SIG-M5 treated with dmso at 0.1 percent for 504 hours (cell line): ENCODE measurements at regions not wholly inside any gene's neighbourhood (a gene's known extent, or its start where the extent isn't known, plus 50 kb on each side); places are given as distances from the start of the nearest gene placed in this dataset.

Source experiments
- DNase-seq: peaks from one replicate; lab custom pipeline; 2025; ENCODE audit not compliant: unreplicated experiment; lab: John Stamatoyannopoulos, UW

DNA sequence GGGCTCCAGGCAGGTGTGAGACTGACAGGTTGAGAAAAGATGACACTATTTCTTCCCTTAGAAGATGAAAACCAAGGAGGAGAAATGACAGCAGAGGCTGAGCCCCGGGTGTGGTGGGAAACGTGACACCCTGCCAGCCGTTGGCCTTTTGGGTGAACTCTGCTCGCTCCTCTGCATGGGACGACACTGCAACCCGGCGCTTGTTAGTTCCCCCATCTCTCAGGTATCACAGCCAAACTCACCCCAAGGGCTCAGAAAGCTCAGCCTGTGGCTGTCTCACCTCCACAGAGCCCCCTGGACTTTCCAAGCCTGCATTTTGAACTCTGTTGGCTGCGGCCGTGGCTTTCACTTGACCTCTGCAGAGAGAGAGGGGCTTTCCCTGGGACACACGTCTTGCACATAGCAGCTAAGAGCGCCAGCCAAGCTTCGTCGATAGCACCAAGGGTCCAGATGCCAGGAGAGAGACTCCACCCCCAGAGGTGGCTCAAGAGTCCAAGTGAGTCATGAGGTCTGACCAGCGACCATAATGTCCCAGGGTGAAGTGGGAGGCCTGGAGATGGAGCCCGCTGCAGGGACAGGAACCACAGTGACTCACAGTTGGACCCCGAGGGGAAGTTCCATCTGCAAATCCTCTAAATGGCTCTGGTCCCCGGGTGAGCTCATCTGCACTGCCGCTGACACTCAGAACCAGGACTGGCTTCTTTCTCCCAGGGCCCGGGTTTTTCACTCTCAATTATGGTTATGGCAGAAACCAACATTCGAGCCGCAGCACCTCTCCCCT is 301.9 kb downstream of the SOX9 start:
- DNase-seq, result no peak

DNA sequence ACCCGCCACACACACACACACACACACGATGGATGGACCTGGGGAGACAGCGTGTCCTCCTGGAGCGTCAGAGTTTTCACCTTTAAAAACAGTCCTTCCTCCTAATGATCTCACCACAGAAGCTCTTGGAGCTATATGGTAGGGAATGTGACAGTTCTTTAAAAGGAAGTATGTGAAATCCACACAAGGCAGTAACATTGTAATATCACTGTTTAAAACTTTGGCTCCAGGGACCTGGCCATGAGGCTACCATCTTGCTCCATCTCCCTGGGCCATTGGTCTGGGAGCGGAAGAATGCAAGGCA is 302.4 kb downstream of the SOX9 start:
- no peak for DNase-seq

DNA sequence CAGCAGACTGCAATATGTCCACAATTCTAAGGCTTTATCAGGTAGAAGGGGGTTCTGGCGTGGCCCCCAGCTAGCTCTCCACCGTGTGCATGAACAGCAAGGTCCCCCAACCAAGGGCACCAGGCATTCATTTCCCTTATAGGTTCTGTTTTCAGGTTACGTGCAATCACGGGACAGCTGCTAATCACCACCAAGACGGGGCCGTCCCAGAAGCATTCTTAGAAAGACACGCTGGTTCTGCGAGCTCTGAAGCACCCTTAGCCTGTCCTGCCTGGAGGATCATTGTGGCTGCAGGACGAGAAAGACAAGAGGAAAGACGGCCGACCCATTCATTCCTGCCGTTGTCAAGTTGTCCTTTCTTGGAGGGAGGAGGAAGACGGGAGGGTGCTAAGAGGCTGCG is 302.9 kb downstream of the SOX9 start:
- DNase-seq, result no peak

DNA sequence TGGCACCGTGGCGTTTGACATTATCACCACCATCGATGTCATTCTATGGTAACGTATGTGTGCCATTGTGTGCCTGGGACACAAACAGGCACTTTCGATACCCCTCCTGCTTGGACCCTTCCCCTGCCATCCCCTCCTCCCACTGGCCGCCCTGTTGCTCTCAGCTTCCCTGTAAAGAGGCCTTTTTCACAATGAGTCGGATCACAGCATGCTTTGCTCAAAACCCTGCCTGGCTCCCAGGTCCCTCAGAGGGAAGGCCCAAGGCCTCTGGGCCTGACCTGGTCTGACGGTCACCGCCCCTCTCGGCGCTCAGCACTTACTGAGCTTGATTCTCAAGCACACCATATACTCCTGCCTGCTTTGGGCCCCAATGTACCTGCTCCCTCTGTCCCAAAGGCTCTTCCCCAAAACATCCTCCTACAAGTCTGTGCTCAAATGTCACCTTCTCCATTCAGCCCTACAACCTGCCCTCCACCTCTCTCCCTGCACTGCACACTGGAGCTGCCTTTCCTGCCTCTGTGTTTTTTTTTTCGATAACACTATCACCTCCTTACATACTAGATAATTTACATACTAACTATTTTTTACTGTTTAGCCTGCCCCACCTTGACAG is 303.8 kb downstream of the SOX9 start:
- no peak for DNase-seq

DNA sequence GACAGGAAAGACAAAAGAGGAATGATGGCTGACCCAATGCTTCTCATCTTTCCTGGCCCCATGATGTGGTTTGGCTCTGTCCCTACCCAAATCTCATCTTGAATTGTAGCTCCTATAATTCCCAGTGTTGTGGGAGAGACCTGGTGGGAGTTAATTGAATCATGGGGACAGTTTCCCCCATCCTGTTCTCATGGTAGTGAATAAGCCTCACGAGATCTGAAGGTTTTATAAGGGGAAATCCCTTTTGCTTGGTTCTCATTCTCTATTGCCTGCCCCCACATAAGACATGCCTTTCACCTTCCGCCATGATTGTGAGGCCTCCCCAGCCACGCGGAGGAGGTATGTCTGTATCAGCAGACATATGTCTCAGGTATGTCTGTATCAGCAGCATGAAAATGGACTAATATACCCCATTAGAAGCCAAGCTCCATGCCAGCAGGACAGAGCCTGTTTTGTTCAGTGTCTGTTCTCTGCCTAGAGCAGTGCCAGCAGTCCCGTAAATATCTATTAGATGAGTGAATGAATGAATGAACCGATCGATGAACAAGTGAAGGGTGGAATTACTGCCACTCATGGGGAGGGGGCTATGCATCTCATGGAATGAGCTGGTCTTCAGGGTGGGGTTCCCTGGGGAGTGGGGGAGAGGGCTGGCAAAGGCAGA is 304.4 kb downstream of the SOX9 start:
- DNase-seq, result no peak

DNA sequence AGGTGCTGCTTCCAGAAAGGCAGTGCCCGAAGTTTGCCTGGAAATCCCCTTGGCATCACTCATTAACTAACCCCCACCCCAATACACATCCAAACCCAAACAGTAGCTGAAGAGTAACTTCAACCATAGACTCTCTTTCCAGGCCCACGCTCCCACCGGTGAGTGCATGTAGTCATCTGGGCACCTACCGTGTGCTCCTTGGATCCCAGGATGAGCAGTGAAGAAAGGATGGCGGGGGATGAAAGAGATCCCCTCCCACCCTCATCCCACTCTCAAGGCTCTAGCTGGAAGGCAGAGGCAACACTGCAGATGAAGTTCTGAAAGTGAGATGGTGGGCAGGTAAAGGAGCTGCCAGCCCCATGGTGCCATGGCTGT is 305.0 kb downstream of the SOX9 start:
- DNase-seq, result no peak

DNA sequence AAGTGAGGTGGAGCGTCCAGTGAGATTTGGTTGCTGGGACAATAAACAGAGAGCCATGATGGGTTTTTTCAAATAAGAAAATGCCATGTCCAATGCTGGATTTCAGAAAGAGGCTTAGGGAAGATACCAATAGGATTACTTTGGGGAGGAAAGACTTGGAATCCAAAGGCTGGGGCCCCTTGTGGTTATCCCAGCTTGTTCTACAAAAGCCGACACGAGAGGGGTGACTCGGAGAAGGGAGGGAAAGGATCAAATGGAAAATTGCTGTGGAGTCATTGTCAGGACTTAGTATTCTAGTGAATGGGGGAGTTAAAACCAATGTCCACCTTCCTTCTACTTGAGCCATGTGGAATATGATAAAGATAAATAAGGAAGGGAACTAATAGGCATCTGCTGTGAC is 305.5 kb downstream of the SOX9 start:
- no peak for DNase-seq

DNA sequence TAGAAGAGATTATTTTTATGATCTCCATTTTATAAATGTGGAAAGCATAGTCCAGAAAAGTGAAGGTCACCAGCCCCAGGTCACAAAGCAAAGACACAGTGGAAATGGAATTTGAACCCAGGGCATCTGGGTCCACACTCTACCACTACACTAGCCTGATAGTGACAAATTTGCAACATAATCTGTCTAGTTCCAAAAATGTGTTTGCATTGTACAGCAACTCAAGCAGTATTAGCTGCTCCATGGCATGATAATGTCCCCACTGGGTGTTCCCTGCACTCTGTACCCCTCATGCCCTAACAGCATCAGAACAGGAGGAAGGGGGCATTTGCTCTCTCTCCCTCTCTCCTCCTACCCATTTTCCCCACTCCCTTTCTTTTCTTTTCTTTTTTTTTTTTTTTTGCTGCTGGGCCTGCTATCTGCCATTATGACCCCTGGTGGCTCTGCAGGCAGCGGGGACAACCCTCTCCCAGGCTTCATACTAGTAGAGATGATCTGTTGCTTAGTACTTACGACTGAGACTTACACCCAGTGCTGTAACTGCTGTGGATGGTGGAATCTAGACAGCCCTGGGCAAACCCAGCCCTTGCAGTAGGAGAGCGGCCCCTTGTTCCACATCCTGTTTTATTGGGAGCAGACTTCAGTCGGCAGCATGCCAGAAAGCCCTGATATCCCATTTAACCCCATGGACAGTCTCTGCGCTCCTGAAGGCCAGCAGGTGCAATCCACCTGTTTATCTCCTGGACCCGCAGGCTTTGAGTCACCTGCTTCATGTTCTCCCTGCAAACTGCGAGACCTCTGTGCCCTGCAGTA is 306.3 kb downstream of the SOX9 start:
- DNase-seq, result no peak

DNA sequence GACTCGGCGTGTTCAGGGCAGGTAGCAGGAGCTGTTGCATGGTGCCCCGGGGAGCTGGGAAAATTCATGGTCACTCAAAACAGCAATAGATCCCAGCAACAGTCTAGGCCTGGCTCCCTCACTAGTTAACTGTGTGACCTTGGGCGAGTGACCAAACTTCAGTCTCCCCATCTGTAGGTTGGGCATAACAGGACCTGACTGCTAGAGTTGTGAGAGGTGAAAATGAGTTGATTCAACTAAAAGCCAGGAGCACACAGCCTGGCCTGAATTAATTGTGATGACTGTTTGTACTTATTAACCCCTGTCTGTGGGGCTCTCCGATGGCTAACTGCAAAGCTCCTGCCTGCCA is 306.9 kb downstream of the SOX9 start:
- no peak for DNase-seq

DNA sequence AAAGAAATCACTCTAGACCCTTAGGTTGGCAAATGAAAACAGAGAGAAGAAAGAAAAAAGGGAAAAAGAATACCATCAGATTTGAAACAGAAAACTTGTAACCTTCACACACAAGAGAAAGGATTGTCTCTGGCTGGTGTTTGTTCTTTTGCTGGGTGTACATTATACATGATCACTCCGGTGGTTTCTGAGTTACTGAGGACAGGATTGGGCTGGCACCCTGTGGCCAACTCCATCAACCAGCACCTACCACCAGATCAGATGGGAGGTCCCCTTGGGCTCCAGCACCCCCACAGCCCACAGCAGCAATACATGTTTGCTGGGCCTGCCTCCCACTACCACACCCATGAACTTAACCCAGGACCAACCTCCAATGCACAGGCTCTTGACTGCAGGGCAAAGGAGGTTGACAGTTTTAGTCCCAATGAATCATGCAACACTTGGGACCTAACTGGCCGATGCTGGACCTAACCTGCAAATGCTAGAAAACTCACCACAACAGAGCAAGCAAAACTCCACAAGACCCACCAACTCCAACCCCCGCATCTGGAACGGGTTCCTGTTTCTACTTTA is 308.3 kb downstream of the SOX9 start:
- no peak for DNase-seq

DNA sequence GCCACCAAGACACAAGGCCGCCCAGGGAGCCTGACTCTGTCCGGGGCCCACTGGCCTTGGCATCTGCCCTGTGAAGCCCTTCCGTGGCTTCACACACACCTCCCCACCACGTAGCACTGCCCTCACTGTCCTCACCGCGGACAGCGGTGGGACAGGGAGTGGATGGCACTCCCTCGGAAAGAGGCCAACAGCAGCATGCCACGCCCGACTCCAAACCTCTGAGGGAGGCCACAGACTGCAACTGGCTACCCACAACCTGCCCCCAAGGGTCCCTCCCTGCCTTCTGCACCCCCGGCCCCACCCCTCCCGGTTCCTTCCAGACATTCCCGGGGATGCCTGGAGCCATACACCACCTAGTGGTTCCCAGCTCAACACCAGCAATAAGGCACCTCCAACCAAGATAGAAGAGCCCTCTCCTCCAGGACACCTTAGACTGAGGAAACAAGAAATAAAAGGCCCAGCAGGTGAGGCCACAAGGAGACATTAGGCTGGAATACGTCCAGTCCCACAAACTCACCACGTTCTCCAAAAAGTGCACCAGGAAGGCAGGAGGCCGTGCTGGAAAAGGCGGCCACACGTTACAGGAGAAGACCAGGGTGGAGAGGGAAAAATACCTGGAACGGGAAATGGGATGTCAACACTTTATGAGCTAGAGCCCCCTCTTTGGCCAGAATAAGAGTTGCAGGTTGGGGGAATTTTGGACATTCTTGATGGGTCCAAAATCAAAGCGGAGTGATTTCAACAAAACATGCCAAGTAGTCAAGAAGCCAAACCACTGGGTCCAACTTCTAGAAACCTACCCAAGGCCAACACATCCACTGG is 310.0 kb downstream of the SOX9 start:
- DNase-seq, result no peak

DNA sequence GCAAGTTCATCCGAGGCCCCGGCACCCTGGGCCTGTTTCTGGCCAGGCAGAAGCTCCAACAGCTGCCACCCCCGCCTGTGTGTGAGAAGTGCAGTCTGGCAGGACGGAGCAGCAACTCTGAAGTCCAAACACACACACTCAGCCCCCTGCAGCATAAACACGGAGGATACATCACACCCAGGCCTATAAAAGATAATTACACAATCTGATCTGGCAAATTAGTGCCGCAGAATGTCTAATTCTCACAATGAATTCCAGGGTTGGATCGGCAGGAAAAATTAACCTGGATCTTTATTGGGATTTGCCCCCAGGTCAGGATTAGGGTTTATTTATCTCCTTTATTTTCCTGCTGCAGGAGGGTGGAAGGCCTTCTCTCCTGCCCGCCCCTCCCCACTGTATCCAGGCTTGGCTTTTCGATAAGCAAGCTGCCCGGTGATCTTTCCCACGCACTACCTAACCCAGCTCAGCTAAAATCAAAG is 311.4 kb downstream of the SOX9 start:
- DNase-seq, result no peak

DNA sequence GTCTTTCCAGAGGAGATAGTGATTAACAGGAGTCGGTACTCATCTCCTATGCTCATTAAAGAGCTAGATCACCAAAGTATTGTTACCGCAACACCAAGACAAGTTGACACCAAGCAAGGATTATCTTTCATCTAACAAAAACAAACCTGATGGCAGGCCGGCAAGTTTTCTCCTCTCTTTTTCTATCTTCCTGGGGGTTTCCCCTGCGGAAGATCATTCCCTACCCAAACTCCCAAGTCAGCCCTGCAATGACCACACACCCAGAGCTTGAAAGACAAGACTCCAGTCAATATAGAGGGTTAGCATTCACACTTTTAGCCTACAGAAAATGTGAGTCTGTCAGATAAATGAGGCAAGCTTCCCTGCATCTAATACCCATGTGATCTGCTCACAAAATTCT is 312.1 kb downstream of the SOX9 start:
- no peak for DNase-seq

DNA sequence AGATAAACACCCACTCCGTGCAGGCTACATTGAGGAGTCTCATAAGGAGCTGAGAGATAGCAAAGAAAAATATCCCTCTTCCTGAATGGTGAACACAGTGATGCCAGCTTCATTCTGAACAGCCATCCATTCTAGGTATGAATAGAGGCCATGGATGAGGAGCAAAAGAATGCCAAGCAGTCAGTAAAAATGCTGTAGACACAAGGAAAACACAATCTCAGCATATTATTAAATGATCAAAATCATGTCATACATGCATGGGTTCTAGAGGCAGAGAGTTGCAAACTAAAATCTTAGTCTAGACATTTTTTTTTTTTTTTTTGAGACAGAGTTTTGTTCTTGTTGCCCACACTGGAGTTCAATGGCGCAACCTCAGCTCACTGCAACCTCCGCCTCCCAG is 313.0 kb downstream of the SOX9 start:
- DNase-seq, result no peak

DNA sequence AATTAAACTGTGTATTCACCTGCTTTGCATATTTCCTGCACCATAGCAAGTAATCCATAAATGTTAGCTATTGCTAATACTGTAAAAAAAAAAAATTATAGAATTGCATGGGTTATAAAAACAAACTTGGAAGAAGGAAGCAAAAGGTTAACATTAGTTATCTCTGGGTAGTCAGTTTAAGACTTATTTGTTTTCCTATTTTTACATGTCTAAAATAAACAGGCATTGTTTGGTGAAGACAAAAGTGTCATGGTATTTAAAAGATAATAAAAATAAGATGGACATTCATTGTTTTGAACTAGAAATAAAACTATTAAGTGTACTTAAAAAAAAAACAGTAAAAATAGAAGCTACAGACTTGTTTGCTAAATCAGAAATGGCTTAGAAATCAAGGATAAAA is 313.8 kb downstream of the SOX9 start:
- no peak for DNase-seq

DNA sequence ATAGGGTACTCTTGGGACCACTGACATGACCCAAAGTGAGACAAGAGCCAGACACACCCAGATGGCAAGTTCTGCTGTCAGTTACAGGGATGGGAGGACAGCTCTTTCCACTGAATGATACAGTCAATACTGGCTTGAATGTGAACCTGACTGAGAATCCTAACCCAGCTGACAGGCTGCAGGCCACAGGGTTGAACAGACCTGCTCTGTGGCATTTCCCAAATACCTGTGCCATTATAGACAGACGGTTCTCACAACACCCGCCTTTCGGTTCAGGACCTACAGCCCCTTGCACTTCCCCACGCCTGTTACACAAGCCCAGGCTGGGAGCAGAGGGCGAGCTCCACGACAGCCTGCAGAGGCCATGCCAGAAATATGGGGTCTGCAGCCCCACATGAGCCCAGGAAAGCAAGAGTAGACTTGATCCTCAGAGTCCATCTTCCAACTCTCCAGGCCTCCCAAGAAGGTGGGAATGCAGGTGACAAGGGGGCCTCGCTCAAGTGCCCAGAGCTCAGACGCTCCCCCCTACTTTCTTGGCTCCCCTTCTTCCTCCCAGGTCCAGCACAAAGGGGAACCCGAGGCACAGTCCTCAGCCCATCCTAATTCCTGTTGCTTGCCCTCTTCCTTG is 314.3 kb downstream of the SOX9 start:
- DNase-seq, result no peak

DNA sequence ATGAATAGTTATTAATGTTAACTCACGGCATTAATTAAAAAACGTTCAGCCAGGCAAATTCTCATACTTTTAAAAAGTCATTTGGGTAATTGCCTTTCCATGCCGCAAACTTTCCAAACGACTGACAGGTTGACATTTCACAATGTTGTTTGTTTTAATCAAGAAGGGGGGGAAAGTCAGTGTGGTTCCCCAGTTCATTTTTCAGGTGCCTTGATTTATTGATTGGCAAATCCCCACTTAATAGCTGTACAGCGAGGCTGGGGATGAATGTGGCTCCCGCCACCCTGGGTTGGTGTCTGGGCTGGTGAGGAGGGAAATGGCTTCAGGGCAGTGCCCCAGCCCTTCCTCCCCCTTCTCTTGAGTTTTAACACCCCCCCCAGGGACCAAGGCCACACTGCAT is 318.0 kb downstream of the SOX9 start:
- no peak for DNase-seq

DNA sequence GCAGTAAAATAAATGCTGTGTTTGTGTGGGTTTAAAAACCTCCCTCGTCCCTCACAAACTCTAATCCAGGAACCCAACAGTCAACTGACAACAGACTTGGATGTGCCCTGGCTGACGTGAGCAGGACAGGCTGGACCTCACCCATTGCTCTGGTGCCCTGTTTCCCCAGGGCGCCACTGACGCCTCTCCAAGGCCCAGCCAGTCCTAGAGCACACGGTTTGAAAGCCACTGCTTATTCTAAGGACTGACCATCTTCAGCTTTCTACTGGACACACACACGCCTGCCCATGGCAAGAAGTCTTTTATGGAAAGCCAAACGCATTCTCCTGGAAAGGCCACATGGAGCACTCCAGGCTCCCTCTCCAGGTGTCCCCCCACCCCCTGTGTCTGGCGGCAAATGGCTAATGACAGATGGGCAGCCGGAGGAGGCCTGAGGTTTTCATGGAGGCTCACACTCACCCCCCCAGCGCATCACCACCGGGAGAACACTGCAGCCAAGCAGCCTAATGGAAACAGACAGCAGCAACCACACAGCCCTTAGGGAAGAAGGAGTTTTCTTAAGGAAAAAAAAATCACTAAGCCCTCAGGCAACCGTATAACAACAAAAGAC is 319.2 kb downstream of the SOX9 start:
- DNase-seq, result no peak

DNA sequence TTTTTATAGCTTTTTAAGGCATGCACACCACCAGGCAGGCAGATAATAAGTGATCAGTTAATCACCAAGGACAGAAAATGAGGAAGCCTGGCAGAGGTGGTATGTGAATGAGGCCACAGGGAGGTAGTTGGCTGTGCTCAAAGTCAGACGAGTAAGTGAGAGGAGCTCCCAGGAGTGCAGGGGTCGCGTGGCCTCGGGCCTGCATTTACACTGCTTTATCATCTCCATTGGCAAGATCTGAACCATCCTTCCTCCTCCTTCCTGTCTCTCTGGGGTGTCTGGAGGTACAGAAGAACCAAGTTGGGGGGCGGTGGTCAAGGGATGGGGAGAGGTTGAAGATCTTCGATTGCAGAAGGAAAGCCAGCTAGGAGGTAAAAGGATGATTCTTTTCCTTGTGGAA is 320.1 kb downstream of the SOX9 start:
- DNase-seq, result no peak

DNA sequence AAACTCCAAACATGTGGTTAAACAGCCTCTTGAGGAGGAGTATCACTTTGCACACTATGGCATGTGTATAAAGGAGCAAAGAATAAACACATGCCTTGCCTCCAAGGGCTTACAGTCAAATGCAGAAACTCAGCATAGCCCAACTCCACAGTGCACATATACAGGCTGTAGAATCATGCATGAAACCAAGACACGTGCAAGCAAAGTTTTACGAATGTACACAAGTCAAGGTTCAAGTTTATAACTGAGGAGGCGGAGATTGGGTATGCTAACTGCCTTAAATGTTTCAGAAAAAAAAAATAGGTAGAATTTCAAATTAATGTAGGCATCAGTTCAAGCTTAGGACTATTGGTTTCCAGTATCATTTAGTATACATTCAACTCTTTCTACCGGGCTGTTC is 321.1 kb downstream of the SOX9 start:
- DNase-seq, result no peak
